SK-MEL-5 (cell line): ENCODE measurements at regions not wholly inside any gene's neighbourhood (a gene's known extent, or its start where the extent isn't known, plus 50 kb on each side); places are given as distances from the start of the nearest gene placed in this dataset.
"Not testable (repeated sequence)": the region's sequence is repeated elsewhere in the genome, so short reads cannot be mapped to it uniquely, and the experiment has no call there.

Experiments used
- DNase-seq: peaks from one replicate; pipeline ENCODE4 v3.0.0-alpha.2; 2016; ENCODE audit warnings: low read depth, low spot score
- in situ Hi-C: cut with HindIII; loops from 2 replicates; pipeline ENCODE4 v1.10.0; 2016; ENCODE audit warnings: low sequenced_read_pairs, high pct_unique_total_duplicates, low pct_unique_long_range_greater_than_20kb

- in situ Hi-C loops = no loop called here
- DNase-seq = no peak
These were observed 358.2 kb downstream of the SQOR start for GRCh38 chr15:45993072-45993471.

DNA sequence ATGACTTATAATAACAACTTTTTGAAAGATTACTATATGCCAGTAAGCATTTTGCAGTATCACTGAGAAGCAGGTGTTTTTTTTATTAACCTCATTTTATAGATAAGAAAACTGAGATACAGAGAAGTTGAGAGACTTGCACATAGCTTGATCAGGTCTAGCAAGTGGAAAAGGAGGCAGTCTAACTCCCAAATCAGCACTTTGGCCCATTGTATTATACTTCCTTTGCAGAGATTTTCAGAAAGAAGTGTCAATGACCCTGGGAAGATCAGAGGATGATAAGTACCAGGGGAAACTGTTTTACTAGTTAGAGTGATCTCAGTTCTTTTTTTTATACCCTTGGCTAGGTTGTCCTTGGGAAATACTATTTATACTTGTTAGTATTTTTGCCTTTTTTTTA, 358.7 kb downstream of the SQOR start:
- in situ Hi-C loops = no loop called here
- no peak for DNase-seq

DNA sequence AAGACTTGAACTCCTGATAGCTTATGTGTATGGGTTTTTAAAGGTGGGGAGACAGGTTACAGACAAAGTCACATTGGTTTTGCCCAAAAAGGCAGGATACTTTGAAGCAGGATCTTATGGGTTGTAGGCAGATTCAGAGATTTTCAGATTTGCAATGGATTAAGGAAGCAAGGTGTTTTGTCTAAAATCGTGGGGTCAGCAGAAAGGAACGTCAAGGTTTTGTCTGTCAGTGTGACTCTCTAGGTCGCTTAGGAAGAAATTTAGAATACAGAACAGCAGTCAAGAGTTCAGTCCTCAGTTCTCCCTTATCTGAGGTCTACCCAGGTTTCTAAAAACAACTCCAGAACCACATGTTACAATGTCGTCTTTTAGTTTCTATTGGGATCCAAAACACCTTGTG, 361.0 kb downstream of the SQOR start:
- in situ Hi-C loops = no loop called here

DNA sequence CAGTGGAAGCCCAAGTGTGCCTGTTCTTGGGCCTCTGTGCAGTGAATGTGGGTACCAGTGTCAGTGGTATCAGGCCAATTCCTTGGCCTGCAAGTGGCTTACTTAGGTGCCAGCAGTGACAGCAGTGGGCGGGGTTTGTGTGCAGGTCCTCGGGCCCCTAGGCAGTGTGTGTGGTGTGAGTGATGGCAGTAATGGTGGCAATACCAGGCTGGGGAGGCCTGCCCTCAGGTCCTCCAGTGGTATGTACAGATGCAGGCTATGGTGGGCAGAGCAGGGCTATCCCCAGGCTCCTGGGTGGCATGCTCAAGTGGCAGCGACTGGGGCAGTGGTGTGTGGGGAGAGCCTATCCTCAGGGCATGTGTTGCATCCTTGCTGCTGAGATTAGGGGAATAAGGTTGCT, 379.7 kb downstream of the SQOR start:
- in situ Hi-C loops = no loop called here
- no peak for DNase-seq

More for the DNA sequence above, 361.0 kb downstream of the SQOR start:
- DNase-seq = no peak

DNA sequence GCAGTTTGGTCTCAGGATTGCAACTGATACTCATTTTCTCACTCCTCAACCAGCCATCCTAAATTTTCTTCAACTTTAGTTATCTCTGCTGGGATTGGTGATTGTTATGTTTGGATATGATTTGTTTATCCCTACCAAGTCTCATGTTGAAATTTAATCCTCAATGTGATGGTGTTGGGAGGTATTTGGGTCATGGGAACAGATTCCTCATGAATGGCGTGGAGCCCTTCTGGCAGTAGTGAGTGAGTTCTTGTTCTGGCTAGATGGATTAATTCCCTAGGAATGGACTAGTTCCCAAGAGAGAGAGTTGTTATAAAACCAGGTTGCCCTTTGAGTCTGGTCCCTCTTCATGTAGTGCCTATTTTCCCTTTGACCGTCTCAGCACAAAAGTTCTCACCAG, 399.9 kb downstream of the SQOR start:
- in situ Hi-C loops = no loop called here
- DNase-seq = no peak

DNA sequence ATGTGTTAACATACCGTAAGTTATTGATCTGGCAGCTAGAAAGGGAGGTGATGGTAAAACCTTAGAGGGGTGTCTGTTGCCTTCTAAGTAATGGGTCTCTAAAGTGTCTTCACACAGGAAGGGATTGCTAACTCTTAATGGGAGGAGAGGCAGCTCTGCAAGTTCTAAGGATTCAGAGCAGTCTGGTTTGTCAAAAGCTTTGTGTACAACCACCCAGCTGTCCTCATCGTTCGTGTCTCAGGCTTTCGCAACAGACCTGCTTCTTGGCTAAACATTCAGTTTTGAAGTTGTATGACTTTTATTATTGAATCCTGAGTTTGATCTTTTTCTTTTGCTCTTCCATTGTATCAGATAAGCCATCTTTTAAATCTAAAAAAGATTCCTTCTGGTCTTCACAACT, 404.9 kb downstream of the SQOR start:
- in situ Hi-C loops = no loop called here
- no peak for DNase-seq

DNA sequence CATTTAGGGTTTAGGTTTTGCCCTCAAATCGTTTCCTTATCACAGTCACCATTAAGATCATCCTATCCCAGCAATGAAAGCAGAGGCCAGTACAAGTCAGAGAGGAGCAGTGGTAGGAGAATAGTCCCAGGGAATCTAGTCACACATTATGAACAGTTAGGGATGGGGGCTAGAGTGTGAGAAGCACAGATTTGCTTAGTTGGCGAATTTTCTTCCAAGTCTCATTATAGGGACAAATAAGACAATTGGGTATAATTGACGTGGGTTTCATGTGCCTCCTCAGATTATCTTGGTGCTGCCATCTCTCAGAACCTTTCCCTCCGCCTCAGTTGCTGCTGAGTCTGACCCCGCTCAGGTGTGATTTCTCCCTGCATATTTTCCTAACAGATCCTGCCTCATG, 407.1 kb downstream of the SQOR start:
- in situ Hi-C loops = no loop called here
- no peak for DNase-seq

- in situ Hi-C loops = no loop called here
- DNase-seq = no peak
These were observed 425.2 kb downstream of the SQOR start for GRCh38 chr15:46059921-46060594.

- DNase-seq = no peak
These were observed 426.2 kb downstream of the SQOR start for GRCh38 chr15:46061002-46061401.

DNA sequence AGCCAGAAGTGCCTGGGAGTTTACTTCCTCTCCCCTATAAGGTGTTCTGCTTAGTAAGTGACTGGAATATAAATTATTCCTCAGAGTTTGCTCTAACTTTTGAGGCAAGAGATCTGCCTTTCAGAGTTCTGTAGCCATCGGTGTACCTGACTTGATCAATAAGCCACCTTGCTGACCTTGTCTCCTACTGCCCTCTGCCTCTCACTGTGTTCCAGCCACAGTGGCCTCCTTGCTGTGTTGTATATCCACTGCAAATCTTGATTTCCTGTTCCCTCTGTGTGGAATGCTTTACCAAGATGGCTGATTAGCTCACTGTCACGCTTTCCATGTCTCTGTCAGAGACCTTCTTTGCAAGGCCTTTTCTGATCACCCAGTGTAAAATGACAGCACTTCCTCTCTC, 442.4 kb downstream of the SQOR start:
- in situ Hi-C loops = no loop called here

More at GRCh38 chr15:46061002-46061401, 426.2 kb downstream of the SQOR start:
- in situ Hi-C loops = no loop called here

DNA sequence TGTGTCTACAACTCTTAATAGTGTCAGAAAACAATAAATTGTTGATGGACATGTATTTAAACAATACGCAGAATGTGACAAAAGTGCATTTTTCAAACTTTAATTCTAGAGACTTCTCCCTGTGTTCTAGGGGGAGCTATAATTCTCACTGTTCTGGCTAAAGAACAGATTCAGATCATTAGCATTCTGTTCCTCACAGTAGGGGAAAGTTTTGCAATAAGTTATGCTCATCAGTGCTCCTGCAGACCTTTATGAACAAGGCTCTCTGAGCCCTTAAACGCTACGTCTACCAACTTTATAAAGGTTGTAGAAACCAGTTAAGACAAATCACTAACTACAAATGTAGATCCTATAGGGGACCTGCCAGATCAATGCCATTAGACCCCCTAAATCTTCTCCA, 444.2 kb downstream of the SQOR start:
- in situ Hi-C loops = no loop called here
- DNase-seq = no peak

More for the DNA sequence above, 442.4 kb downstream of the SQOR start:
- DNase-seq = no peak

DNA sequence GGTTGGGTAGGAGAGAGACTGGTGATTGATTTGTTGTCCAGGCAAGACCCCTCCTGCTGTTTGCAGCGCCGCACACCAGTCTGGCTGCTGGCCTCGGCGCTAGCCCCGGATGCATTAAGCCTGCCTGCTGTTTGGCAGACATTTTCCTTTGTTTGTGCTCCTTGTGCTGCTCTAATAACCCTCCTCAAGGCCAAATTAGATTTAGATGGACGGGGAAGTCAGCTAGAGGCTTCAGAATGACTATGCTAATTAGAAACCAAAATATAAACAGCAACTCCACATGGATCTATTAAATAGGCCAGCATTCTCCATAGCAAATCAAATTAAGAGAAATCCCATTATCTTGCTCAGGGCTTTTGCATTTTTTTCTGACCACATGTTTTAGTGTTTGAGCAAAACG, 445.2 kb downstream of the SQOR start:
- in situ Hi-C loops = no loop called here

DNA sequence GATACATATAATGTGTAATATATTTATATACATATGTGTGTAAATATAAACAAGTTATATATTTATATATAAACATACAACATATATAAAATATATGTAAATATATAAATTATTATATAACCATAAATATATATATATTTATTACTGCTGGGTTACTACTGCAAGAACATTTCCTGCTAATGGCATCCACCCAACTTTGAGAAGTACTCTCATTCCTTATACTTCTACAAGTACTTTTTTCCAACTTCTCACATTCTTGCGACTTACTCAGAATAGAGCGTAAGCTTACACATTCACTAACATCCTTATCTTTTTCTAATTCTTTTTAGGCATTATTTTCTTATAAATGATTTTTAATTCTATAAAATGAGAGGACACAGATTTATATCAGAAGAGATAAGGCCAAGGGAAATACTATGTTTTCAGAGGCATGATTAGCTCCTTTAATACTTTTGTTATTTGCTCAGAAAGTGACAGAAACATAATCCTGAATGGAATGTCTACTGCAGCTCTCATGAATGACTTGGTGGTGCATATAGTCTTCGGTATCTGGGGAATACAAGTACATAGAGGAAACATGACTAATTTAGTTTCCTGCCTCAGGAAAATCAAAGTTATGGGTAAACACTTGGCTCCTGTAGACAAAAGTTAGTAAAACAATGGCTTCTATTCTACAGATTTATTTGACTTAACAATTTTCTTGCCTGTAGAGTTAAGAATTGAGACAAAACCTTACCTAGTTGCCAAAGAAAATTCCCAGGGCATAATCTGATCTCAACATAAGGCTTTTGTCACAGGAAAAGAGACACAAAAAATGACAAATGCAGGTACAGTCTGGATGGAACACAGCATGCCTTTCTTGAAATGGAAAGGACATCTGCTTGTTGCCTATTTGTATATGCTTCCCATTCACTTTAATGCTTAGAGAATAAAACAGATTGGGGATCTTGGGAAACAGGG, 453.9 kb downstream of the SQOR start:
- in situ Hi-C loops = no loop called here
- DNase-seq = no peak

More for the DNA sequence above, 445.2 kb downstream of the SQOR start:
- no peak for DNase-seq

GRCh38 chr15:46089467-46089935, 454.7 kb downstream of the SQOR start:
- no peak for DNase-seq
- in situ Hi-C loops = no loop called here

DNA sequence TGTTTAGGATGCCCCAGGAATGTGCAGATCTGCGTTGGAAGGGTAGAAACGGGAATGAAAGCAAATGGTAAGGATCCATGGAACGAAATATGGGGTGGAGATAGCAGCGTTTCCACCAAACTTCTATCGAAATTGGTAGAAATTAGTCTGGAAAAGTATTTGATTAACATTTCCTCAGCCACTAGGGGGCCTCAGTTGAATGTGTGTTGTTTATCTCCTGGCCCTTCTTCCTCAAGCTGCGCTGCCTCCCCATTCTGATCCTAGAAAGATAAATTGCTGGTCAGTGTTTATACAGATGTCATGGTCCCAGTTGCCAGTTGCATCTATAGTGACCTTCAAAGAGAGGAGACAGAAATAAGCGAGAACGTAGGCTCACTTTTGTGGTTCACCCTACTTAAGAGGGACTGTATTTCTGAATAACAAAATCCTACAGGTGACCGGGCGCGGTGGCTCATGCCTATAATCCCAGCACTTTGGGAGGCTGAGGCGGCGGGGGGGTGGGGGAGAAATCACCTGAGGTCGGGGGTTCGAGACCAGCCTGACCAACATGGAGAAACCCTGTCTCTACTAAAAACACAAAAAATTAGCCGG, 457.1 kb downstream of the SQOR start:
- in situ Hi-C loops = no loop called here
- DNase-seq = peak; percentile 69

DNA sequence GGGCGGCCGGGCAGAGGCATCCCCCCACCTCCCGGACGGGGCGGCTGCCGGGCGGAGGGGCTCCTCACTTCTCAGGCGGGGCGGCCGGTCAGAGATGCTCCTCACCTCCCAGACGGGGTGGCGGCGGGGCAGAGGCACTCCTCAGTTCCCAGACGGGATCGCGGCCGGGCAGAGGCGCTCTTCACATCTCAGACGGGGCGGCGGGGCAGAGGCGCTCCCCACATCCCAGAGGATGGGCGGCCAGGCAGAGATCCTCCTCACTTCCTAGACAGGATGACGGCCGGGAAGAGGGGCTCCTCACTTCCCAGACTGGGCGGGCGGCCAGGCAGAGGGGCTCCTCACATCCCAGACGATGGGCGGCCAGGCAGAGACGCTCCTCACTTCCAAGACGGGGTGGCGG, 463.2 kb downstream of the SQOR start:
- DNase-seq, in situ Hi-C loops: not testable (repeated sequence)

DNA sequence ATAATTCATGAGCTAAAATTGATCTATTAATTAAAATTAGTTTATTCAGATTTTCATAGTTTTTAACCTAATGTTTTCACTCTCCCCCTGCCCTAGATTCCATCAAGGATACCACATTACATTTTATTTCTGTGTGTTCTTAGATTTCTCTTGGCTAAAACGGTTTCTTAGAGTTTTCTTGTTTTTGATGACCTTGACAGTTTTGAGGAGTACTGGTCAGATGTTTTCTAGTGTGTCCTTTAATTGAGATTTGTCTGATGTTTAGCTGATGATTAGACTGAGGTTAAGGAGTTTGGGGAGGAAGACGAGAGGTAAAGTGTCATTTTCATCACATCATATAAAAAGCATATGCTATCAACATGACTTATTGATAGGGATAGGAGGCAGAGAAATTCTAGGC, 475.9 kb downstream of the SQOR start:
- DNase-seq = no peak
- in situ Hi-C loops = no loop called here

DNA sequence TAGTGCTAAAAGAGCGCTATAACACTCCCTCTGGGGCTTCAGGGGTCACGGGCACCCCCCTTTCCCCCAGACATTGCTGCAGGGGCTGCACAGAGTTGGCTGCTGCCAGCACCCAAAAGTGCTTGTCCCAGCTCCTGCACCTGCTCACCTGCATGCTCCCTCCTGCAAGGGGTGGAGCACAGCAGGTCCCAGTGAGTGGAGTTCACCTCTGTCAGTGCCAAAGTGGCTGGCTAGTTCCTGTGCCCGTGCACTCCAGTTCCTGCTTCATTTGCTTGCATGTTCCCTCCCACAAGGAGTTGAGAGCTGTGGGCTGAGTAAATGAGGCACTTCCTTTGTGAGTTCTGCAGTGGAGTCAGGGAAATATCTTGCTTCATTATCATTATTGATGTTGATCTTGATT, 476.9 kb downstream of the SQOR start:
- DNase-seq = no peak
- in situ Hi-C loops = no loop called here
